Glutamatergic neuron (in vitro differentiated cells): ENCODE measurements at regions not wholly inside any gene's neighbourhood (a gene's known extent, or its start where the extent isn't known, plus 50 kb on each side); places are given as distances from the start of the nearest gene placed in this dataset.

Source experiments
- DNase-seq: peaks from one replicate; pipeline ENCODE4 v3.0.0; 2022
- H3K27ac Mint-ChIP-seq: one replicate; pipeline ENCODE4 v1.8.0; 2020; ENCODE audit warnings: mild to moderate bottlenecking, mixed read lengths, inconsistent platforms; ENCODE audit not compliant: unreplicated experiment
- H3K27me3 Mint-ChIP-seq: one replicate; pipeline ENCODE4 v1.8.0; 2020; ENCODE audit warnings: mild to moderate bottlenecking, moderate library complexity, mixed read lengths, inconsistent platforms; ENCODE audit not compliant: unreplicated experiment
- H3K36me3 Mint-ChIP-seq: one replicate; pipeline ENCODE4 v1.8.0; 2020; ENCODE audit warnings: mild to moderate bottlenecking, mixed read lengths, inconsistent platforms; ENCODE audit not compliant: unreplicated experiment
- H3K4me1 Mint-ChIP-seq: one replicate; pipeline ENCODE4 v1.8.0; 2020; ENCODE audit warnings: mild to moderate bottlenecking, low read depth, mixed read lengths, inconsistent platforms; ENCODE audit not compliant: unreplicated experiment
- H3K4me3 Mint-ChIP-seq: one replicate; pipeline ENCODE4 v1.8.0; 2020; ENCODE audit warnings: mild to moderate bottlenecking, mixed read lengths, inconsistent platforms; ENCODE audit not compliant: unreplicated experiment
- H3K9me3 Mint-ChIP-seq: one replicate; pipeline ENCODE4 v1.8.0; 2020; ENCODE audit warnings: mild to moderate bottlenecking, moderate library complexity, mixed read lengths, inconsistent platforms; ENCODE audit not compliant: unreplicated experiment
- CTCF ChIP-seq: fragments of 200-600 bp; sonication (generic); IDR thresholded peaks from one replicate; pipeline ENCODE4 v1.5.0; 2021; ENCODE audit not compliant: partially characterized antibody, unreplicated experiment

GRCh38 chr4:33566649-33567048 lies 2677.7 kb downstream of the ARAP2 start:
- Mint-ChIP-seq H3K4me1 (no peaks in the 10 kb centered on the region), H3K4me3 (no peak overlapping the region), H3K36me3 (no peaks in the 10 kb centered on the region), H3K27ac (no peak overlapping the region), H3K9me3 (no peaks in the 10 kb centered on the region), H3K27me3 (no peaks in the 10 kb centered on the region)
- TF ChIP-seq CTCF = peak; percentile 12
- no peak for DNase-seq

GRCh38 chr4:33577791-33578190 lies 2666.5 kb downstream of the ARAP2 start:
- H3K27ac Mint-ChIP-seq = no peak overlapping the region
- no peak for DNase-seq
- H3K4me3 Mint-ChIP-seq = no peak overlapping the region
- no peaks in the 10 kb centered on the region for H3K27me3 Mint-ChIP-seq
- no peaks in the 10 kb centered on the region for H3K9me3 Mint-ChIP-seq
- TF ChIP-seq CTCF = no peak
- no peaks in the 10 kb centered on the region for H3K4me1 Mint-ChIP-seq
- H3K36me3 Mint-ChIP-seq = no peaks in the 10 kb centered on the region

- no peaks in the 10 kb centered on the region for H3K27me3 Mint-ChIP-seq
- no peak overlapping the region for H3K4me3 Mint-ChIP-seq
- H3K4me1 Mint-ChIP-seq = no peaks in the 10 kb centered on the region
- TF ChIP-seq CTCF = no peak
- no peaks in the 10 kb centered on the region for H3K36me3 Mint-ChIP-seq
- no peak for DNase-seq
- no peak overlapping the region for H3K27ac Mint-ChIP-seq
- H3K9me3 Mint-ChIP-seq = no peaks in the 10 kb centered on the region
Measured at GRCh38 chr4:33579951-33580350, 2664.4 kb downstream of the ARAP2 start.

- DNase-seq = no peak
- TF ChIP-seq CTCF = no peak
- Mint-ChIP-seq H3K4me3 (no peak overlapping the region), H3K36me3 (peaks cover 36% of the 10 kb centered on the region), H3K9me3 (peaks cover 15% of the 10 kb centered on the region), H3K4me1 (no peaks in the 10 kb centered on the region), H3K27ac (no peak overlapping the region), H3K27me3 (peaks cover 2% of the 10 kb centered on the region)
Measured at GRCh38 chr4:33592701-33593100, 2651.6 kb downstream of the ARAP2 start.

GRCh38 chr4:33606951-33607350 lies 2637.4 kb downstream of the ARAP2 start:
- H3K27ac Mint-ChIP-seq = no peak overlapping the region
- H3K36me3 Mint-ChIP-seq = peaks cover 11% of the 10 kb centered on the region
- H3K27me3 Mint-ChIP-seq = peaks cover 2% of the 10 kb centered on the region
- no peak for TF ChIP-seq CTCF
- H3K4me3 Mint-ChIP-seq = no peak overlapping the region
- DNase-seq = no peak
- H3K9me3 Mint-ChIP-seq = no peaks in the 10 kb centered on the region
- no peaks in the 10 kb centered on the region for H3K4me1 Mint-ChIP-seq
